A549 (cell line): ENCODE measurements at regions not wholly inside any gene's neighbourhood (a gene's known extent, or its start where the extent isn't known, plus 50 kb on each side); places are given as distances from the start of the nearest gene placed in this dataset.

ENCODE experiments used
- ATAC-seq, 2 experiments: fragments of 200-7000 bp in 1 of 2; fragments of >200 bp in 1 of 2; cut with Nextera tagmentation in 1 of 2; cut with Tn5 transposase in 1 of 2; 3 replicates each; pipeline versions ENCODE4 v1.8.0 to v1.9.1; 2018 to 2020; ENCODE audit warnings: mild to moderate bottlenecking in 1 of 2, moderate library complexity in 1 of 2
- CTCF ChIA-PET: fragments of 300-600 bp; sonication (Branson Sonifier 250); formaldehyde crosslinking; extraction: SDS; loops from one replicate; lab custom pipeline; 2021; ENCODE audit warnings: antibody characterized with exemption, inconsistent platforms; lab: Yijun Ruan, JAX
- POLR2A ChIA-PET: fragments of 350-600 bp; formaldehyde crosslinking; extraction: SDS; loops from one replicate; lab custom pipeline; 2021; ENCODE audit warnings: antibody characterized with exemption, inconsistent platforms; lab: Yijun Ruan, JAX
- DNase-seq, 2 experiments: peaks; one replicate each; pipeline versions ENCODE4 v3.0.0 to v3.0.0-alpha.2; 2011 to 2016; ENCODE audit warnings: low read depth in 1 of 2, low spot score in 1 of 2
- FAIRE-seq: peaks from 2 replicates; lab custom pipeline; 2011; peaks lifted over from hg19 to GRCh38; lab: Jason Lieb, UNC
- H3K27ac ChIP-seq, 2 experiments: fragments of >200 bp; sonication (Bioruptor Twin); formaldehyde crosslinking; 3 replicates each; pipeline ENCODE4 v1.5.1; 2016 to 2017
- H3K4me1 ChIP-seq: fragments of >200 bp; sonication (Bioruptor Twin); formaldehyde crosslinking; 3 replicates; pipeline ENCODE4 v1.6.1; 2016
- H3K4me2 ChIP-seq: fragments of >200 bp; sonication (Bioruptor Twin); formaldehyde crosslinking; 3 replicates; pipeline ENCODE4 v1.6.1; 2016
- H3K4me3 ChIP-seq: fragments of >200 bp; sonication (Bioruptor Twin); formaldehyde crosslinking; 3 replicates; pipeline ENCODE4 v1.5.1; 2016
- H3K9me3 ChIP-seq: fragments of >200 bp; sonication (Bioruptor Twin); formaldehyde crosslinking; 3 replicates; pipeline ENCODE4 v1.6.1; 2016
- BHLHE40 ChIP-seq: IDR thresholded peaks from 2 replicates; pipeline ENCODE4 v1.6.1; 2012; ENCODE audit warnings: low read depth, low read length, inconsistent platforms
- CBX8 ChIP-seq: fragments of 200-600 bp; sonication (generic); IDR thresholded peaks from 2 replicates; pipeline ENCODE4 v1.6.1; 2016
- CEBPB ChIP-seq, 2 experiments: fragments of >200 bp in 1 of 2; sonication (Bioruptor Twin) in 1 of 2; formaldehyde crosslinking in 1 of 2; IDR thresholded peaks; 2 replicates each; pipeline ENCODE4 v1.6.1; 2012 to 2016
- CHD2 ChIP-seq: fragments of 150-350 bp; IDR thresholded peaks from 2 replicates; pipeline ENCODE4 v1.6.1; 2014; ENCODE audit warnings: low read length; ENCODE audit not compliant: partially characterized antibody
- ELK1 ChIP-seq: fragments of 150-350 bp; IDR thresholded peaks from 2 replicates; pipeline ENCODE4 v1.6.1; 2014; ENCODE audit warnings: low read depth, mild to moderate bottlenecking, low read length
- FOSB ChIP-seq: fragments of 250-450 bp; sonication (Bioruptor Pico); IDR thresholded peaks from 2 replicates; pipeline ENCODE4 v1.5.0; 2020; ENCODE audit warnings: mild to moderate bottlenecking, moderate library complexity
- FOSL2 ChIP-seq, 2 experiments: fragments of 450-650 bp in 1 of 2; fragments of >200 bp in 1 of 2; sonication (Bioruptor Twin) in 1 of 2; formaldehyde crosslinking; IDR thresholded peaks; 2 replicates each; pipeline versions ENCODE4 v1.5.0 to v1.6.1; 2016 to 2020; ENCODE audit warnings: mild to moderate bottlenecking in 1 of 2, moderate library complexity in 1 of 2
- HDAC2 ChIP-seq: fragments of 200-600 bp; sonication (generic); IDR thresholded peaks from 2 replicates; pipeline ENCODE4 v1.6.1; 2016
- HES2 ChIP-seq: fragments of >200 bp; sonication (Bioruptor Twin); formaldehyde crosslinking; IDR thresholded peaks from 2 replicates; pipeline ENCODE4 v1.6.1; 2016
- HEYL ChIP-seq: fragments of 250-450 bp; sonication (Bioruptor Pico); IDR thresholded peaks from 2 replicates; pipeline ENCODE4 v1.8.0; 2021; ENCODE audit warnings: mild to moderate bottlenecking, moderate library complexity
- HOXA7 ChIP-seq: fragments of 250-450 bp; sonication (Bioruptor Pico); IDR thresholded peaks from 2 replicates; pipeline ENCODE4 v1.5.0; 2020; ENCODE audit warnings: mild to moderate bottlenecking, moderate library complexity
- JUN ChIP-seq, 2 experiments: fragments of >200 bp; sonication (Bioruptor Twin); formaldehyde crosslinking; IDR thresholded peaks; 2 replicates in 1 of 2; 3 replicates in 1 of 2; pipeline ENCODE4 v1.6.1; 2016 to 2017
- MAZ ChIP-seq: fragments of 150-350 bp; IDR thresholded peaks from 2 replicates; pipeline ENCODE4 v1.6.1; 2014; ENCODE audit warnings: antibody characterized with exemption, low read depth, low read length, borderline replicate concordance
- MYC ChIP-seq: IDR thresholded peaks from 2 replicates; pipeline ENCODE4 v1.6.1; 2012; ENCODE audit warnings: mild to moderate bottlenecking, inconsistent platforms, low read length, improper control_type of control experiment, borderline replicate concordance
- PBX3 ChIP-seq: IDR thresholded peaks from 2 replicates; pipeline ENCODE4 v1.6.1; 2012
- POLR2AphosphoS2 ChIP-seq: conservative IDR thresholded peaks from 2 replicates; pipeline ENCODE4 v1.6.1; 2012; ENCODE audit warnings: low read length, improper control_type of control experiment, inconsistent platforms
- RCOR1 ChIP-seq: fragments of 150-350 bp; IDR thresholded peaks from 2 replicates; pipeline ENCODE4 v1.6.1; 2014; ENCODE audit warnings: antibody characterized with exemption, low read length, low read depth
- REST ChIP-seq: fragments of 200-600 bp; sonication (generic); IDR thresholded peaks from 2 replicates; pipeline ENCODE4 v1.6.1; 2016; ENCODE audit warnings: antibody characterized with exemption, mild to moderate bottlenecking, moderate library complexity
- RNF2 ChIP-seq: fragments of 200-600 bp; sonication (generic); IDR thresholded peaks from 2 replicates; pipeline ENCODE4 v1.6.1; 2016; ENCODE audit warnings: low read depth, mild to moderate bottlenecking, antibody characterized with exemption, moderate library complexity, borderline replicate concordance
- TFCP2L1 ChIP-seq: fragments of 250-450 bp; sonication (Bioruptor Pico); IDR thresholded peaks from 2 replicates; pipeline ENCODE4 v1.5.0; 2021; ENCODE audit warnings: mild to moderate bottlenecking
- ZC3H11A ChIP-seq: fragments of 450-650 bp; IDR thresholded peaks from 2 replicates; pipeline ENCODE4 v1.6.1; 2014; ENCODE audit warnings: antibody characterized with exemption, mild to moderate bottlenecking
- ZFP36 ChIP-seq: fragments of 450-650 bp; IDR thresholded peaks from 2 replicates; pipeline ENCODE4 v1.6.1; 2014; ENCODE audit warnings: borderline replicate concordance; ENCODE audit not compliant: partially characterized antibody
- ZNF302 ChIP-seq: fragments of 250-450 bp; sonication (Bioruptor Pico); IDR thresholded peaks from 2 replicates; pipeline ENCODE4 v1.9.0; 2021; ENCODE audit warnings: inconsistent platforms, mild to moderate bottlenecking, moderate library complexity
- ZSCAN20 ChIP-seq: fragments of 250-450 bp; sonication (Bioruptor Pico); IDR thresholded peaks from 2 replicates; pipeline ENCODE4 v1.8.0; 2022; ENCODE audit warnings: mild to moderate bottlenecking, moderate library complexity
- WGBS: methylation state at CpG from one replicate; pipeline ENCODE4 v1.1.6; 2017; ENCODE audit errors: missing lambda C conversion rate; 5-methylcytosine and 5-hydroxymethylcytosine counted together
- TF ChIP-seq, protein P1 (sequence below): IDR thresholded peaks from 2 replicates; pipeline ENCODE4 v1.6.1; 2012
- TF ChIP-seq, protein P2 (sequence below): fragments of >200 bp; sonication (Bioruptor Twin); formaldehyde crosslinking; IDR thresholded peaks from 3 replicates; pipeline ENCODE4 v1.5.1; 2016

DNA sequence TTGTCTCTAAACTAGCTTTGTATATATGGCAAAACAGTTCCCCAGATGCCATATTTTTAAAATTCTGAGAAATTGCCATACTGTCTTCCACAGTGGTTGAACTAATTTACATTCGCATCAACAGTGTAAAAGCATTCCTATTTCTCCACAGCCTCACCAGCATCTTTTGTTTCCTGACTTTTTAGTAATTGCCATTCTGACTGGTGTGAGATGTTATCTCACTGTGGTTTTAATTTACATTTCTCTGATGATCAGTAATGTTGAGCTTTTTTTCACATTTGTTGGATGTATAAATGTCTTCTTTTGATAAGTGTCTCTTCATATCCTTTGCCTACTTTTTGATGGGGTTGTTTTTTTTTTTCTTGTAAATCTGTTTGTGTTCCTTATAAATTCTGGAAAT is 1222.7 kb upstream of the CITED2 start (continued):
- TF ChIP-seq REST = no peak
- no peak for TF ChIP-seq ZSCAN20 (CRISPR knock-in tag)
- TF ChIP-seq HES2 = no peak
- no peak for TF ChIP-seq FOSL2 (IDR thresholded peaks at IDR 0.05)
- TF ChIP-seq FOSL2 (CRISPR knock-in tag; IDR thresholded peaks at IDR 0.05) = no peak
- no peak for TF ChIP-seq HEYL
- TF ChIP-seq RCOR1 = no peak
- no peak for TF ChIP-seq MAZ
- TF ChIP-seq, protein P1, sequence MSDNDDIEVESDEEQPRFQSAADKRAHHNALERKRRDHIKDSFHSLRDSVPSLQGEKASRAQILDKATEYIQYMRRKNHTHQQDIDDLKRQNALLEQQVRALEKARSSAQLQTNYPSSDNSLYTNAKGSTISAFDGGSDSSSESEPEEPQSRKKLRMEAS = no peak
- no peak for TF ChIP-seq POLR2AphosphoS2
- no peak for TF ChIP-seq FOSB (CRISPR knock-in tag)

- CTCF ChIA-PET = no interaction called here
- WGBS = 67% methylated on average over 1 of the region's 1 CpG
- Histone ChIP-seq H3K27ac (no peak overlapping the region), H3K4me3 (no peak overlapping the region), H3K4me2 (no peak overlapping the region), H3K4me1 (no peaks in the 10 kb centered on the region)
- FAIRE-seq (no peak), ATAC-seq (no peak)
- TF ChIP-seq TFCP2L1 (CRISPR knock-in tag) (no peak), BHLHE40 (no peak), ELK1 (no peak), HES2 (no peak), CHD2 (no peak), MYC (no peak), ZNF302 (CRISPR knock-in tag) (no peak), HOXA7 (CRISPR knock-in tag) (no peak), ZSCAN20 (CRISPR knock-in tag) (no peak), JUN (IDR thresholded peaks at IDR 0.05) (no peak), PBX3 (no peak), RNF2 (no peak), ZFP36 (no peak), CEBPB (IDR thresholded peaks at IDR 0.05) (no peak), HEYL (no peak), CBX8 (no peak), HDAC2 (no peak), ZC3H11A (no peak)
- TF ChIP-seq, protein P2, sequence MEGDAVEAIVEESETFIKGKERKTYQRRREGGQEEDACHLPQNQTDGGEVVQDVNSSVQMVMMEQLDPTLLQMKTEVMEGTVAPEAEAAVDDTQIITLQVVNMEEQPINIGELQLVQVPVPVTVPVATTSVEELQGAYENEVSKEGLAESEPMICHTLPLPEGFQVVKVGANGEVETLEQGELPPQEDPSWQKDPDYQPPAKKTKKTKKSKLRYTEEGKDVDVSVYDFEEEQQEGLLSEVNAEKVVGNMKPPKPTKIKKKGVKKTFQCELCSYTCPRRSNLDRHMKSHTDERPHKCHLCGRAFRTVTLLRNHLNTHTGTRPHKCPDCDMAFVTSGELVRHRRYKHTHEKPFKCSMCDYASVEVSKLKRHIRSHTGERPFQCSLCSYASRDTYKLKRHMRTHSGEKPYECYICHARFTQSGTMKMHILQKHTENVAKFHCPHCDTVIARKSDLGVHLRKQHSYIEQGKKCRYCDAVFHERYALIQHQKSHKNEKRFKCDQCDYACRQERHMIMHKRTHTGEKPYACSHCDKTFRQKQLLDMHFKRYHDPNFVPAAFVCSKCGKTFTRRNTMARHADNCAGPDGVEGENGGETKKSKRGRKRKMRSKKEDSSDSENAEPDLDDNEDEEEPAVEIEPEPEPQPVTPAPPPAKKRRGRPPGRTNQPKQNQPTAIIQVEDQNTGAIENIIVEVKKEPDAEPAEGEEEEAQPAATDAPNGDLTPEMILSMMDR = no peak
- TF ChIP-seq, all 56 proteins: peak for 0
- POLR2A ChIA-PET = no interaction called here
- DNase-seq = no peak
- no peaks in the 10 kb centered on the region for H3K9me3 ChIP-seq
Measured at GRCh38 chr6:140594806-140595128, 1220.3 kb upstream of the CITED2 start.
